Type B pancreatic cell (in vitro differentiated cells): ENCODE measurements at regions not wholly inside any gene's neighbourhood (a gene's known extent, or its start where the extent isn't known, plus 50 kb on each side); places are given as distances from the start of the nearest gene placed in this dataset.
"Not testable (repeated sequence)": the region's sequence is repeated elsewhere in the genome, so short reads cannot be mapped to it uniquely, and the experiment has no call there.

Experiments used
- DNase-seq: peaks from one replicate; pipeline ENCODE4 v3.0.0; 2021; ENCODE audit warnings: mixed read lengths; ENCODE audit not compliant: unreplicated experiment; ENCODE audit errors: extremely low spot score
- H3K27ac Mint-ChIP-seq: 2 replicates; pipeline ENCODE4 v1.8.0; 2021; ENCODE audit warnings: mild to moderate bottlenecking, mixed read lengths
- H3K27me3 Mint-ChIP-seq: 2 replicates; pipeline ENCODE4 v1.8.0; 2021; ENCODE audit warnings: mixed read lengths
- H3K36me3 Mint-ChIP-seq: 2 replicates; pipeline ENCODE4 v1.8.0; 2021; ENCODE audit warnings: mixed read lengths
- H3K4me1 Mint-ChIP-seq: one replicate; pipeline ENCODE4 v1.8.0; 2021; ENCODE audit warnings: mixed read lengths; ENCODE audit not compliant: unreplicated experiment
- H3K4me3 Mint-ChIP-seq: 2 replicates; pipeline ENCODE4 v1.8.0; 2021; ENCODE audit warnings: mild to moderate bottlenecking, mixed read lengths
- H3K9me3 Mint-ChIP-seq: 2 replicates; pipeline ENCODE4 v1.8.0; 2021; ENCODE audit warnings: mixed read lengths
- CTCF ChIP-seq: fragments of 200-600 bp; sonication (generic); conservative IDR thresholded peaks from 2 replicates; pipeline ENCODE4 v1.5.0; 2021; ENCODE audit warnings: antibody characterized with exemption, mild to moderate bottlenecking

DNA sequence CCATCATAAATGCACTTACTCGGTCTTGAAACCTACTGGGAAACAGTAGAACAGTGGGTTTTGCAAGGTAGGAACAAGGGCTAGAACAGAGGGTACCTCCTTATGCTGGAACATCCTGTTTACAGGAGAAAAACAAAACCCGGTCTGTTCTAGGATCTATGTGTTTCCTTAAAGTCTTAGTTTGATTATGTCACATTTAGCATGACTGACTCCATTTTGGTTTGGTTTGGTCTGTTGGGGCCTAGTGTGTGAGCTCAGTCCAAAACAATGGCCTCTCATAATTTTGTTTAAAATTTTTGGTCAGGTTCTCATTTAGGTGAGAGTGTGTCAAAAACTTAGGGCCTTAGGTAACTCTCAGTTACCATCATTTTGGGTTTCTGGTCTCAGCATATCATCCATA is 96.3 kb upstream of the TRIM24 start:
- no peak overlapping the region for H3K27ac Mint-ChIP-seq
- peaks cover 4% of the 10 kb centered on the region for H3K9me3 Mint-ChIP-seq
- DNase-seq, result no peak
- no peaks in the 10 kb centered on the region for H3K27me3 Mint-ChIP-seq
- peaks cover 3% of the 10 kb centered on the region for H3K36me3 Mint-ChIP-seq
- TF ChIP-seq CTCF, result no peak
- H3K4me1 Mint-ChIP-seq, result no peaks in the 10 kb centered on the region
- no peak overlapping the region for H3K4me3 Mint-ChIP-seq

- not testable (repeated sequence) for H3K36me3 Mint-ChIP-seq, H3K4me3 Mint-ChIP-seq, H3K27me3 Mint-ChIP-seq, H3K27ac Mint-ChIP-seq, H3K4me1 Mint-ChIP-seq, H3K9me3 Mint-ChIP-seq, DNase-seq
Observed at GRCh38 chr7:138366137-138366536, 93.9 kb upstream of the TRIM24 start.

GRCh38 chr7:138366676-138367075 is 93.4 kb upstream of the TRIM24 start:
- not testable (repeated sequence) for H3K4me1 Mint-ChIP-seq, DNase-seq, H3K9me3 Mint-ChIP-seq, H3K27me3 Mint-ChIP-seq, H3K27ac Mint-ChIP-seq, H3K36me3 Mint-ChIP-seq, H3K4me3 Mint-ChIP-seq

- Mint-ChIP-seq H3K36me3 (peaks cover 7% of the 10 kb centered on the region), H3K4me1 (peaks cover 5% of the 10 kb centered on the region), H3K9me3 (peaks cover 4% of the 10 kb centered on the region), H3K27me3 (no peaks in the 10 kb centered on the region), H3K4me3 (no peak overlapping the region), H3K27ac (no peak overlapping the region)
- TF ChIP-seq CTCF, result no peak
- DNase-seq, result no peak
Observed at GRCh38 chr7:138369797-138370196, 90.3 kb upstream of the TRIM24 start.

DNA sequence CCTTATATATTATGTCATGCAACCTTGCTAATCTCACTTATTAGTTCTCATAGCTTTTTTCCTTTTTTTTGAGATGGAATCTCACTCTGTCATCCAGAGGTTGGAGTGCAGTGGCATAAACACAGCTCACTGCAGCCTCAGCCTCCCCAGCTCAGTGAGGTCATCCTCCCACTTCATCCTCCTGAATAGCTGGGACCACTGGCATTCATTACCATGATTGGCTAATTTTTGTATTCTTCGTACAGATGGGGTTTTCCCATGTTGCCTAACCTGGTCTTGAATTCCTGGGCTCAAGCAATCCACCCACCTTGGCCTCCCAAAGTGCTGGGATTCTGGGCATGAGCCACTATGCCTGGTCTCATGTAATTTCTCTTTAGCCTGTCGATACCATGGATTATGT is 89.1 kb upstream of the TRIM24 start:
- DNase-seq, result no peak
- Mint-ChIP-seq H3K9me3 (peaks cover 4% of the 10 kb centered on the region), H3K27me3 (no peaks in the 10 kb centered on the region), H3K4me3 (no peak overlapping the region), H3K36me3 (peaks cover 7% of the 10 kb centered on the region), H3K4me1 (peaks cover 6% of the 10 kb centered on the region), H3K27ac (no peak overlapping the region)
- TF ChIP-seq CTCF, result no peak

GRCh38 chr7:138374119-138374693 is 85.9 kb upstream of the TRIM24 start:
- TF ChIP-seq CTCF, result no peak
- Mint-ChIP-seq H3K4me3 (no peak overlapping the region), H3K27me3 (no peaks in the 10 kb centered on the region), H3K36me3 (peaks cover 8% of the 10 kb centered on the region), H3K27ac (no peak overlapping the region), H3K4me1 (peaks cover 6% of the 10 kb centered on the region), H3K9me3 (peaks cover 4% of the 10 kb centered on the region)
- no peak for DNase-seq

- no peak for TF ChIP-seq CTCF
- DNase-seq, result no peak
- Mint-ChIP-seq H3K4me1 (peaks cover 6% of the 10 kb centered on the region), H3K4me3 (no peak overlapping the region), H3K27ac (no peak overlapping the region), H3K27me3 (no peaks in the 10 kb centered on the region), H3K36me3 (peaks cover 4% of the 10 kb centered on the region), H3K9me3 (peaks cover 5% of the 10 kb centered on the region)
Observed at GRCh38 chr7:138377306-138377705, 82.8 kb upstream of the TRIM24 start.
